GM10248 (cell line): ENCODE measurements at regions not wholly inside any gene's neighbourhood (a gene's known extent, or its start where the extent isn't known, plus 50 kb on each side); places are given as distances from the start of the nearest gene placed in this dataset.

Experiments
- CTCF ChIA-PET: fragments of 300-600 bp; sonication (Branson Sonifier 250); formaldehyde crosslinking; extraction: SDS; loops from one replicate; lab custom pipeline; 2021; ENCODE audit warnings: antibody characterized with exemption; lab: Yijun Ruan, JAX
- POLR2A ChIA-PET: fragments of 350-650 bp; sonication (Branson Sonifier 250); formaldehyde crosslinking; extraction: SDS; loops from one replicate; lab custom pipeline; 2020; ENCODE audit warnings: antibody characterized with exemption; lab: Yijun Ruan, JAX
- DNase-seq: peaks from one replicate; pipeline ENCODE4 v3.0.0; 2012; ENCODE audit errors: extremely low spot score
- CTCF ChIP-seq: IDR thresholded peaks from 2 replicates; pipeline ENCODE4 v1.5.1; 2012; ENCODE audit warnings: mild to moderate bottlenecking, low read depth; ENCODE audit errors: extremely low read depth, missing control alignments, control extremely low read depth

- POLR2A ChIA-PET = no interaction called here
- DNase-seq = no peak
- CTCF ChIA-PET = interaction anchor here (1.1 kb wide), 1 partner anchor 11 kb away, joined by 3 read pairs; no protein-coding TSS in a partner anchor
- no peak for TF ChIP-seq CTCF
Observed at GRCh38 chr16:66154801-66155200, 211.7 kb upstream of the CDH5 start.

GRCh38 chr16:66152823-66153393 lies 213.6 kb upstream of the CDH5 start:
- DNase-seq = no peak
- no peak for TF ChIP-seq CTCF
- ChIA-PET POLR2A (no interaction called here), CTCF (interaction anchor here (1.0 kb wide), 1 partner anchor 12 kb away, joined by 4 read pairs; no protein-coding TSS in a partner anchor)

GRCh38 chr16:66152181-66152580 lies 214.3 kb upstream of the CDH5 start:
- TF ChIP-seq CTCF = no peak
- CTCF ChIA-PET = no interaction called here
- no peak for DNase-seq
- POLR2A ChIA-PET = no interaction called here

GRCh38 chr16:66150698-66151482 lies 215.6 kb upstream of the CDH5 start:
- no peak for DNase-seq
- ChIA-PET CTCF (no interaction called here), POLR2A (no interaction called here)
- TF ChIP-seq CTCF = no peak

GRCh38 chr16:66147291-66147690 lies 219.2 kb upstream of the CDH5 start:
- ChIA-PET CTCF (no interaction called here), POLR2A (no interaction called here)
- TF ChIP-seq CTCF = no peak
- no peak for DNase-seq

GRCh38 chr16:66146798-66147197 lies 219.7 kb upstream of the CDH5 start:
- DNase-seq = no peak
- ChIA-PET CTCF (no interaction called here), POLR2A (no interaction called here)
- no peak for TF ChIP-seq CTCF
